ENCODE measurements at regions not wholly inside any gene's neighbourhood (a gene's known extent, or its start where the extent isn't known, plus 50 kb on each side); places are given as distances from the start of the nearest gene placed in this dataset.

DNA sequence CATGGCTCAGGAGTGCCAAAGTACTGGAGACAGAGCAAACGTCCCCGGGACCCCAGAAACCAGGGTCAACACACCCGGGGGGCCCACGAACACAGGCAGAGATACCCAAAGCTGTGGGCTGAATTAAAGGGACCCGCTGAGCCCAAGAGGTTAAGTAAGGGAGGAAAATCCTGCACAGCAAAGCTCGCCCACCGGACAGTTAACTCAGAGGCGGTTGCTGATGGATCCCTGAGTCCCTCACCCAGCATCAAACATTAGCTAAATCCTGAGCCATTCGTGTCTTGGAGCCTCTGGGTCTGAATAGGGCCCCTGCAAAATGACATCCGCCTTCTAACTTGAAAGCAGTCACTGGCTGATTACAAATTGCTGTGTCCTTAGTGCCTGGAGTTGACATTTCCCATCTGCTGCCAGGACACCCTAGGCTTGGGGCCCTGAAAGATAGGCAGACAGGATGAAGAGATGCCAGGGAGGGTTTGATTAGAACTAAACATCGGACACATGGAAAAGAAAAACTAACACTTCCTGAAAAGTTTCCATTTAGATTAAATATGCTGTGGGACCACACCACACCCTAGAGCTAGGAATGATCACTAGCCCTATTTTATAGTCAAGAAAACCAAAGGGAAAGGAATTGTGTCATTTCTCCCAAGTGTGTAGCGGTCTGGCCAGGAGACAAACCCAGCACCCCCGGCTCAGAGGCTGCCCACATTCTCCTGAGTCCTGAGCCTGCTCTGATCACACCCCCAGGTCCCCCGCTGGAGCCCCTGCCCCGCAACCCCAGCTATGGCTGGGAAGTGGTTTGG, 239.3 kb downstream of the NPHP4 start:
- TF ChIP-seq RAD21 (IDR thresholded peaks at IDR 0.05; ENCODE audit: low read depth) (no peak), USF1 (IDR thresholded peaks at IDR 0.05) (no peak), MAX (IDR thresholded peaks at IDR 0.05) (no peak), CEBPB (IDR thresholded peaks at IDR 0.05) (no peak), EGR1 (IDR thresholded peaks at IDR 0.05) (no peak), ZBTB7A (IDR thresholded peaks at IDR 0.05; ENCODE audit: low read depth) (no peak), CREB1 (IDR thresholded peaks at IDR 0.05; ENCODE audit: low read depth) (no peak), NFIC (IDR thresholded peaks at IDR 0.05) (no peak), TEAD4 (IDR thresholded peaks at IDR 0.05) (no peak), TAF1 (IDR thresholded peaks at IDR 0.05; ENCODE audit: low read depth) (no peak), FOXM1 (IDR thresholded peaks at IDR 0.05; ENCODE audit: borderline replicate concordance, low read depth) (no peak)
- TF ChIP-seq, protein P1, sequence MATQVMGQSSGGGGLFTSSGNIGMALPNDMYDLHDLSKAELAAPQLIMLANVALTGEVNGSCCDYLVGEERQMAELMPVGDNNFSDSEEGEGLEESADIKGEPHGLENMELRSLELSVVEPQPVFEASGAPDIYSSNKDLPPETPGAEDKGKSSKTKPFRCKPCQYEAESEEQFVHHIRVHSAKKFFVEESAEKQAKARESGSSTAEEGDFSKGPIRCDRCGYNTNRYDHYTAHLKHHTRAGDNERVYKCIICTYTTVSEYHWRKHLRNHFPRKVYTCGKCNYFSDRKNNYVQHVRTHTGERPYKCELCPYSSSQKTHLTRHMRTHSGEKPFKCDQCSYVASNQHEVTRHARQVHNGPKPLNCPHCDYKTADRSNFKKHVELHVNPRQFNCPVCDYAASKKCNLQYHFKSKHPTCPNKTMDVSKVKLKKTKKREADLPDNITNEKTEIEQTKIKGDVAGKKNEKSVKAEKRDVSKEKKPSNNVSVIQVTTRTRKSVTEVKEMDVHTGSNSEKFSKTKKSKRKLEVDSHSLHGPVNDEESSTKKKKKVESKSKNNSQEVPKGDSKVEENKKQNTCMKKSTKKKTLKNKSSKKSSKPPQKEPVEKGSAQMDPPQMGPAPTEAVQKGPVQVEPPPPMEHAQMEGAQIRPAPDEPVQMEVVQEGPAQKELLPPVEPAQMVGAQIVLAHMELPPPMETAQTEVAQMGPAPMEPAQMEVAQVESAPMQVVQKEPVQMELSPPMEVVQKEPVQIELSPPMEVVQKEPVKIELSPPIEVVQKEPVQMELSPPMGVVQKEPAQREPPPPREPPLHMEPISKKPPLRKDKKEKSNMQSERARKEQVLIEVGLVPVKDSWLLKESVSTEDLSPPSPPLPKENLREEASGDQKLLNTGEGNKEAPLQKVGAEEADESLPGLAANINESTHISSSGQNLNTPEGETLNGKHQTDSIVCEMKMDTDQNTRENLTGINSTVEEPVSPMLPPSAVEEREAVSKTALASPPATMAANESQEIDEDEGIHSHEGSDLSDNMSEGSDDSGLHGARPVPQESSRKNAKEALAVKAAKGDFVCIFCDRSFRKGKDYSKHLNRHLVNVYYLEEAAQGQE (IDR thresholded peaks at IDR 0.05; ENCODE audit: low read depth): no peak

GRCh38 chr1:5751833-5752745, 240.1 kb downstream of the NPHP4 start:
- TF ChIP-seq MAX (IDR thresholded peaks at IDR 0.05) (0 out of 2 replicates have a peak, but pooled peaks have one; percentile 13), RAD21 (IDR thresholded peaks at IDR 0.05; ENCODE audit: low read depth) (peak; percentile 50), EGR1 (IDR thresholded peaks at IDR 0.05) (no peak)

DNA sequence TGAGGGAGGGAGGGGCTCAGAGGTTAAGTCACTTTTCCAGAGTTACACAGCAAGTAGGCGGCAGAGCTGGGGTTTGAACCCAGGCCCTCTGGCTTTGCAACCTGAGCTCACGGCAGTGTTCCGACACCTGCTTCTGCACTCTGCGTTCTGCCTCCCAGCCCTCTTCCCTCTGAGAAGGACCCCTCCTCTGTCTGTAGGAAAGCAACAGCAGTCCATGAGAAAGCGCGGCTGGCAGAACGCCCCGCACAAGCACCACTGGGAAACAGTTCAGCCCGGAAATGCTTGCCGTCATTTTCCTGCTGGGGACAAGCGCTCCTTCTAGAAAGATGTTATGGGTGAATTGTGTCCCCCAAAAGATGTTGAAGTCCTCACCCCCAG, 241.1 kb downstream of the NPHP4 start:
- no peak for TF ChIP-seq NFIC (IDR thresholded peaks at IDR 0.05)
- no peak for TF ChIP-seq RAD21 (IDR thresholded peaks at IDR 0.05; ENCODE audit: low read depth)
- TF ChIP-seq EP300 (IDR thresholded peaks at IDR 0.05; ENCODE audit: borderline replicate concordance): no peak
- no peak for TF ChIP-seq FOXM1 (IDR thresholded peaks at IDR 0.05; ENCODE audit: borderline replicate concordance, low read depth)
- no peak for TF ChIP-seq YY1 (IDR thresholded peaks at IDR 0.05; ENCODE audit: low read depth)
- TF ChIP-seq TEAD4 (IDR thresholded peaks at IDR 0.05): no peak
- TF ChIP-seq ZBTB7A (IDR thresholded peaks at IDR 0.05; ENCODE audit: low read depth): no peak
- no peak for TF ChIP-seq USF1 (IDR thresholded peaks at IDR 0.05)
- TF ChIP-seq CEBPB (IDR thresholded peaks at IDR 0.05): no peak

DNA sequence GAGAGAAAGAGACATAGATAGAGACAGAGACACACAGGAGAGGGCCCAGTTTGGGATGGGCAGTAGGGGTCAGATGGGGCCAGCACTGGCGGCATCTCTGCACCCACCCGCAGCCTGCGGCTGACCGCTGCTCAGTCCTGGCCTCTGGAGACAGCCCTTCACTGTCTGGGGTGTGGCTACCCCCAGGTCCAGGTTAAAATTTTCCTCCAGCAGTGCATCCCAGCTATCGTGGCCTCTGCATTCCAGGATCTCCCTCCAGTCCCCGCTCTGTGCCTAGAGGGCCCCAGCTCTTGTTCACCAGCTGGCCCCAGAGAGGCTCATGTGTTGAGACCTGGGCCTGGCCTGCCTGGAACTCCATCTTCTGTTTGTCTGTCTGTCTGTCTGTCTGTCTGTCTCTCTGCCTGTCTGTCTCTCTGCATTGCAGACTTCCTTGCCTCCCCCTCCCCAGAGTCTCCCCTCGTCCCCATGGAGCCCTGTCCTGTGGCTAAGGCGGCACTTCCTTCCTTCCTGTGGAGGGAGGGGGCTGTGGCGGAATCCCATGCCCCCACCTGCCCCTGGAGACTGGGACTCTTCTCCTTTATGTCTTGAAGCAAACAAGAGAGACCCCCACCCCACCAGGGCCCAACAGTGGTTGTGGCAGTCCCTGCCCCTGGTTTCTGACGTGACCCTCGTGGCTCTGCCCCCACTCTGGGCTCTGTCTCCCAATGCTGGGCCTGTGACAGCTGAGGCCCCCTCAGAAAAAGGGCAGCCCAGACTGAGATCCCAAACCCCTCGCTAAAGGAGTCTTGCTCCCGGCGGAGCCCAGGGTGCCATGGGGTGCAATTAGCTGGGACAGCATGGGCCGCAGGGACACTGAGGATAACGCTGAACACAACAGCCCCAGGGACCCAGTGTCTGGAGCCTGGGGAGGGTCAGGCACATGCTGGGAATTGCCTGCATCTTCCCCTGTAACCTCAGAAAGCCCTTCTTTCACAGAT, 241.8 kb downstream of the NPHP4 start:
- TF ChIP-seq TCF12 (IDR thresholded peaks at IDR 0.05; ENCODE audit: low read depth) (no peak), FOXM1 (IDR thresholded peaks at IDR 0.05; ENCODE audit: borderline replicate concordance, low read depth) (no peak)

DNA sequence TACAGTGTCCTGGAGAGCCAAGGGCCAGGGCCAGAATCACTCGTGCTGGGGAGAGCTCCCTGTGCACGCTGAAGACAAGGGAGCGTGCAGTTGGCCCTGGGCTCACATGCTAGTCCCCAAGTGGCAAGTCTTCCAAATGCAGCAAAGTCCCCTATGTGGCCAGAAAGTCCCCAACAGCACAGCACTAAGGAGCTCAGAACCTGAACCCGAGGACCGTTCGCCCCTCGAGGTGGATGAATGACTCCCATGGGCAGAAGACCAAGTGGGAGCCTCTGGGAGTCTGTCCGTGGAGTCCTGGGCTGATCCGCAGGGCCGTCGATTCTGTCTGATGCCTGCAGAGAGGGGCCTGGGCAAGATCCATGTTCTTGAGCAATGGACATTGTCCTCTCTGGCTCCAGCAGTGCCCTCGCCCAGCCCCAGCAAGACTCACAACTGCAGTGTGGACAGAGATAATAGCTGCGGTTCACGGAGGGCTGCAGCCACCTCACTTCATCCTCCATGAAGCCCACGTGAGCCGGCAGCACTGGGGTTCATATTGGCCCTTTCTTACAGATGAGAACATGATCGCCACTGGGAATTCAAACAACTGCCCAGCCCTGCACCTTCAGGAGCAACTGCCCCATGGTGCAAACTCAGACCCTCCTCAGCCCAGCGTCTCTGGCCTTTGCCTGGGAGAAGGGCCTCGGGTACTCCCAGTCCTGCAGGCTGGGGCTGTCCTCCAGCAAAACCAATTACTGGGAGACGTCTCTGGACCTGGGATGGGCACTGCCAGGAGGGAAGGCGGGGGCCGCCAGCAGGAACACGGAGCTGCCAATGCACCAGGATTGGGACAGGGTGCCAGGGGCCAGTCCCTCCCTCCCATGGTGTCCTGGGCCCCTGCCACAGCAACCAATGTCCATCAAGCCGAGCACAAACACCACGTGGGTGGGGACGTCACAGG, 243.7 kb downstream of the NPHP4 start:
- TF ChIP-seq CREB1 (IDR thresholded peaks at IDR 0.05; ENCODE audit: low read depth): no peak
- no peak for TF ChIP-seq EP300 (IDR thresholded peaks at IDR 0.05; ENCODE audit: borderline replicate concordance)
- no peak for TF ChIP-seq CEBPB (IDR thresholded peaks at IDR 0.05)
- TF ChIP-seq ZBTB7A (IDR thresholded peaks at IDR 0.05; ENCODE audit: low read depth): no peak
- no peak for TF ChIP-seq MAX (IDR thresholded peaks at IDR 0.05)
- no peak for TF ChIP-seq RAD21 (IDR thresholded peaks at IDR 0.05; ENCODE audit: low read depth)
- TF ChIP-seq NFIC (IDR thresholded peaks at IDR 0.05): no peak
- no peak for TF ChIP-seq YY1 (IDR thresholded peaks at IDR 0.05; ENCODE audit: low read depth)
- no peak for TF ChIP-seq TAF1 (IDR thresholded peaks at IDR 0.05; ENCODE audit: low read depth)
- TF ChIP-seq TCF12 (IDR thresholded peaks at IDR 0.05; ENCODE audit: low read depth): no peak
- TF ChIP-seq EGR1 (IDR thresholded peaks at IDR 0.05): no peak
- no peak for TF ChIP-seq FOXM1 (IDR thresholded peaks at IDR 0.05; ENCODE audit: borderline replicate concordance, low read depth)

Data from Ishikawa (cell line).